Activated naive CD8-positive, alpha-beta T cell treated with anti-CD3 and anti-CD28 coated beads, Interleukin-2, amount 50 U/mL, for 24 hours (primary cell): ENCODE measurements at regions not wholly inside any gene's neighbourhood (a gene's known extent, or its start where the extent isn't known, plus 50 kb on each side); places are given as distances from the start of the nearest gene placed in this dataset.

Source experiments
- ATAC-seq: fragments of 150-1000 bp; cut with Tn5 transposase; one replicate; pipeline ENCODE4 v1.10.0; 2021
- DNase-seq: peaks from one replicate; pipeline ENCODE4 v3.0.0; 2021
- H3K27ac Mint-ChIP-seq: one replicate; pipeline ENCODE4 v1.8.0; 2021; ENCODE audit warnings: mild to moderate bottlenecking, mixed read lengths
- H3K27me3 Mint-ChIP-seq: one replicate; pipeline ENCODE4 v1.8.0; 2021; ENCODE audit warnings: mixed read lengths
- H3K36me3 Mint-ChIP-seq: one replicate; pipeline ENCODE4 v1.8.0; 2021; ENCODE audit warnings: low read depth, mixed read lengths
- H3K4me1 Mint-ChIP-seq: one replicate; pipeline ENCODE4 v1.8.0; 2021; ENCODE audit warnings: mixed read lengths
- H3K4me3 Mint-ChIP-seq: one replicate; pipeline ENCODE4 v1.8.0; 2021; ENCODE audit warnings: mild to moderate bottlenecking, moderate library complexity, mixed read lengths
- H3K9me3 Mint-ChIP-seq: one replicate; pipeline ENCODE4 v1.8.0; 2021; ENCODE audit warnings: mixed read lengths

GRCh38 chr2:109998-110397, 63.7 kb upstream of the FAM110C start:
- Mint-ChIP-seq H3K27me3 (peaks cover 13% of the 10 kb centered on the region), H3K4me1 (no peaks in the 10 kb centered on the region), H3K36me3 (peaks cover 5% of the 10 kb centered on the region), H3K4me3 (no peak overlapping the region), H3K27ac (no peak overlapping the region), H3K9me3 (peaks cover 28% of the 10 kb centered on the region)
- DNase-seq (no peak), ATAC-seq (no peak)

GRCh38 chr2:108920-109809, 62.9 kb upstream of the FAM110C start:
- Mint-ChIP-seq H3K27ac (no peak overlapping the region), H3K4me3 (no peak overlapping the region), H3K27me3 (peaks cover 10% of the 10 kb centered on the region), H3K4me1 (no peaks in the 10 kb centered on the region), H3K9me3 (peaks cover 36% of the 10 kb centered on the region), H3K36me3 (peaks cover 5% of the 10 kb centered on the region)
- ATAC-seq, result no peak
- no peak for DNase-seq

- Mint-ChIP-seq H3K27ac (no peak overlapping the region), H3K9me3 (peaks cover 28% of the 10 kb centered on the region), H3K27me3 (peaks cover 5% of the 10 kb centered on the region), H3K4me3 (no peak overlapping the region), H3K4me1 (no peaks in the 10 kb centered on the region), H3K36me3 (no peaks in the 10 kb centered on the region)
- ATAC-seq, result no peak
- DNase-seq, result no peak
Observed at GRCh38 chr2:101016-101415, 54.7 kb upstream of the FAM110C start.
